GM18861 (cell line): ENCODE measurements at regions not wholly inside any gene's neighbourhood (a gene's known extent, or its start where the extent isn't known, plus 50 kb on each side); places are given as distances from the start of the nearest gene placed in this dataset.
"Not testable (repeated sequence)": the region's sequence is repeated elsewhere in the genome, so short reads cannot be mapped to it uniquely, and the experiment has no call there.

ENCODE experiments used
- ATAC-seq: cut with Tn5 transposase; IDR thresholded peaks from one replicate; pipeline ENCODE4 v1.9.1; 2021; ENCODE audit not compliant: unreplicated experiment

DNA sequence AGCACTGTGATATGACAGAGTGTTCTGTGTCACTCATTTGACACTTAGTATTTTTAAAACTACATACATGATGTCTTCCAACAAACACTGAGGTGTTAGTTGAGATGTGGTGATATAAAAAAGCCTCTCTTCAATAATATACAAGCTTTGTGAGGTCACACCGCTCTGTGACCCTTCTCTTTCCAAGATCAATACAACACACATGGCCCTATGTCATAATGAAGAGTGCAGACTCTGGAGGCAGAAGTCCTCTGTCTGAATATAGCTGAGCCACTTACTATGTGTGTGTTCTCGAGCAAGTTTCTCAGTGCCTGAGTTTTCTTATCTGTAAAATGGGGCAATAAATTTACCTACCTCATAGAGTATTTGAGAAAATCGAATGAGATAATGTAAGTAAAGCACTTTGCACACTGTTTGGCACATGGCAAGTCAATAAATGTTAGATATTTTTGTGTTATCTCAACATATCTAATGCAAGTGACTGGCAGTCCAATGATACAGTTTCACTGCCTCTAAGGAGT, 499.0 kb upstream of the MARCKS start:
- no peak for ATAC-seq

DNA sequence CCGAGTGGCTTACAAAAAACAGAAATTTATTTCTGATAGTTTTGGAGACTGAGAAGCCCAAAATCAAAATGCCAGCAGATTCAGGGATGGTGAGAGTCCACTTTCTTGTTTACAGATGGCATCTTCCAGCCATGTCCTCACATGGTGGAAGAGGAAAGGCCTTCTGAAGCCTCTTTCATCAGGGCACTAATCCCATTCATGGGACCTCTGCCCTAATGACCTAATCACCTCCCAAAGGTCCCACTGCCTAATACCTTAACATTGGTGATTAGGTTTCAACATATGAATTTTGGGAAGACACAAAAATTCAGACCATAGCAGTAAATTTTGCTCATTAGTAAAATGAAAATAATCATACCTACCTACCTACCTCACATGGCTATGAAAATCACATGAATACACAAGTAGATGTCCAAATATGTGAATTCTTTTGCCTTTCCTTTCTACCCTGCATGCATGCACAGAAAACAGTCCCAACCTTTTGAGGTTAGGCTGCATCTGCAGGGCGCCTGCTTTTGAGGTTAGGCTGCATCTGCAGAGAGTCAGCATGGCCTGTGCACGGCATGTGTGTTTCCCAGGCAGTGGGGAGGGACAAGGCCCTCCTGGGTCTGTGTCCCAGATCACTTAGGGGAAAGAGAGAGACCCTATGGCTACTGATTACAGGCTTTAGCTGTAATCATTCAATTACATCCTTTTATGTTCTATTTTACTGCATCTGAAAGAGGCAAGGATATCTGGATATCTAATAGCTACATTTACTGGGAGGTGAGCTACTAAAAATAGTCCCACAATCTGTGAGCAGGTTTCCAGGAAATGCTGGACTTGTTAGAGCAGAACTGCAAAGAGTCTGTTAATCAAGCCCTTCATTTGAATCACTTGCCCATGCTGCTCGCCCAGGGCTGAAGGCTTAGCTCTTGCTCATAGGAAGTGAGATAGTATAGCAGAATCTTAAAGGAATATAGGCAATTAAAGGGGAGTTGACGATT, 497.7 kb upstream of the MARCKS start:
- ATAC-seq = no peak

DNA sequence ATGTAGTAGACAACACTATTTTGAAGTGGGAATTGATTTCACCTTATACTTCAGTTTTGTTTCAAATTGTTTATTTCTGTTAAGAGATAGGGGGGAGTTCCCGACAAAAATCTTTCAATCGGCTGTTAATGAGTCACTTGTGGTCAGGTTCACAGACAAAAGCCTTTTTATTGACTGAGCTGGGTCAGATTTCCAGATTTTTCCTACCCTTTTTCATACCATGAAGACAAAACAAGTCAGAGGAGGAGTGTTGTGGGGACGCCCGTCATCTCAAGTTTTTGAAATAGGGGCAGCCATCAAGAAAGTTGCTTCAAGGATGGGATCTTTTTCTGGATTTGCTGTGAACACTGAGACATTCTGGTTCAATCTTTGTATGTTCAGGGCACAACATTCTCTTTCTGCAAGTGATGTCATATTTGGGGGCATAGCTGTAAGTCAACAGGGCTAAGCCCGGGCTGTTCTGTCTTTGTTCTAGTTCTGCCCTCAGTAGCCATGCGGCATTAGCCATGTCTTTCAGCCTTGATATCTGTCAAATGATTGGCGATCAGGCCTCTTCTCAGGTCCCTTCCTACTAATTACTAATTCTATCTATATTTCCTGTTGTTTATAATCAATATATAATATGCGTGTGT, 496.0 kb upstream of the MARCKS start:
- peak; percentile 55 for ATAC-seq

DNA sequence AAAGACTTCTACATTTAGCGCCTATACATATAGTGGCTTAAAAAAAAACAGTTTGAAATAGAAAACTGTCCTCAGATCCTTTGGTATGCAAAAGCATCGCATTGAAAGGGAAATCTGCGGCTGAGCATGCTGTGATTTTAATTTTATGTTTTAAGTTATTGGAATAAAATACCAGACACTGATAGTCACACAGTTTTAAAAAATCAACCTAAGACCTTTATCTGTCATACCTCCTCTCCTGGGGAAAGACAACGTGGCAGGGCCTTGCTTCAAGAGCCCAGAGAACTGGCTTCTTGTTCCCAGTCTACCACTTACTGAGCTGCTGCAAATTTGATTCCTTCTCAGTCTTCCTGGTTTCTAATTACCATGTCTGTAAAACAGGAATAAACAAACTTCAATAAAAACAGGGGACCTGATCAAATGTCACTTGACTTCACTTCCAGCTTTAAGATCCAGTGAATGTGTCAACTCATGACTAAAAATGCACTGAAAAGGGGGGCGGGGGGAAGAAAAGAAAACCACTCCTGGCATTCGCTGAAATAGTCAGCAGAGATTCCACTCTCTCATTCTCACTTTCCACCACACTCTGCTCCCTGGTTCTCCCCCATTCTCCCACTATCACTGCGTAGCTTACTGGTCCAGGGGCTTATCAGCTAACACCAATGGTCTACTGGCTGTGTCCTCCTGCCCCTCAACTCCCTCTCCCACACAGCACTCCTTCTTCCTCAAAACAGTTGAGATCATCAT, 494.7 kb upstream of the MARCKS start:
- no peak for ATAC-seq

DNA sequence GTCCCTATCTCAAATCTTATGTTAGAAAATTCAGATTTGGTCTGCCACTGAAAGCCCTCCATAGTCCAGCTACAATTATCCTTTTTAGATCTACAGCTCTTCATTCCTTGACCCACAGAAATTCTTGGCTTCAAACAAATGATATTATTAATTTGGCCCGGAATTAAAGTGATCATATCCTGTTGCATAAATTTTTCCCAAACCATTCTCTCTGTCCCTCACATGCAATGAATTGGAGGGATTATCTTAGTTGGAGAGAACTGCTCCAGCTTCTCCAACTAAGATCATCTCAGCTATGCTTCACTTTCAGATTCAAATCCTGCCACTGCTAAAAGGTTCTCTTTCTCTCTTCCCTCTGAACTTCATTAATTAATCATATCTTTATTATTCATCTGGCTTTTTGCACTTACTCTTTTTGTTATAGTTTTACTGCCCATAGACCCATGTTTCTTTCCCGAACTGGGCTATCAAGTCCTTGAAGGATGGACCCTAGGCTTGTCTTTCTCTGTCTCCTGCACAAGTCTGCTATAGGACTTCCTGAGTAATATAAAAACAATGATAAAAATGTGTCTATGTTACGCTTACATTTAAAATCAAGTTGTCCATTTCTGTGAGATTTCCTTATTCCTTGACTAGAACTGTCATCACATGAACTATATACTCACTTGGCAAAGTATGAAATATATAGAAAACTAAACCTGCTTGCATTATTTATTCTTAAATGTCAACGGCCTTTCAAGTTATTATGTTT, 493.9 kb upstream of the MARCKS start:
- ATAC-seq = no peak

DNA sequence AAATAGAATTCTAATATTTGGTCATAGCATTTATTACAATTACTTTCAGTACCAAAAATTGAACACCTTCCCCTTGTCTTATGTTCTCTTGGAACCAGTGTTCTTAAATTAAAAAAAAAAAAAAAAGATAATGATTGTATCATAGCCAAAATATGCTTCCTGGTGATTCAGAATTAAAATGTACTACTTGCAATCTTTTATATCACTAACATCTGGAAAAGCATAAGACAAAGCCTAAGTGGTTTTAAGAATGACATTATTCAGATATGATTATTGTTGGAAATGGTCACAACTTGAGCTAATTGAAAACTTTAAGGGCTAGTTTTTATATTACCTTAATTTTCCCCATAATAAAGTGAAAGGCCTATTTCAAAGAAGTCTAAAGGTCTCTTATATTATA, 493.3 kb upstream of the MARCKS start:
- no peak for ATAC-seq

DNA sequence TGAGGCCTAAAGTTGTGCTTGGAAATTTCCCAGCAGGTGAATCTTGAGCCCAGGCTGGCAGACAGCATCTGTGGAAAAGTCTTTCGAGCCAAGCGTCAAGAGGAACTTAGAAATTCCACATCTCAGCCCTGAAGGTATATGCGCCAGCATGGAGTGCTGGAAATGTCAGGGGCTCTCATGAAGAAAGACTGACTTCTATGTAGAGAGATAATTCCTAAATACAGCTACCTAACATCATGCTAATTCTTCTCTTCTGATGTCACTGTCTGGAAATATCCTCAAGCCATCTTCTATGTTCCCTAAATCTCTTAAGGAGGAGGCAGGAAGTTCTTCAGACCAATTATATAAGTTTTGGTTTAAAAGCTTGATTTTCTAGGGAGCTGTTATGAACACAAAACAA, 492.4 kb upstream of the MARCKS start:
- no peak for ATAC-seq

DNA sequence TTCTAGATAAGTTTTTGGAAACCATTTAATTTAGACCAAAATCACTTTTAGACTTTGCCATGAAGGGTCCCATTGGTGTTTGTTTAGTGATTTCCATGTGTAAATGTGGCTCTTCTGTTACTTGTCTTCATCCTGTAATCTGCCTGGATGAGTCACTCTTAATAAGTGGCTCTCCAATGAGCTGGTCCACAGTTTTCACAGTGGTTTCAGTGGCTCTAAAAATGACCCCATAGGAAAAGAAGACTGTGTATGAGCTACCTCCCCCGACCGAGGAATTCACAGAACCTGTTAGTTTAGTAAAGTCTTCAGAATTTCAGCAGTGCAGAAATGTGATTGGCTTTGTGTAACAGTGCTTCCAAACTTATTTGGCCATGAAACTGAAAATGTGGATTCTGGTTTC, 492.0 kb upstream of the MARCKS start:
- ATAC-seq = no peak

DNA sequence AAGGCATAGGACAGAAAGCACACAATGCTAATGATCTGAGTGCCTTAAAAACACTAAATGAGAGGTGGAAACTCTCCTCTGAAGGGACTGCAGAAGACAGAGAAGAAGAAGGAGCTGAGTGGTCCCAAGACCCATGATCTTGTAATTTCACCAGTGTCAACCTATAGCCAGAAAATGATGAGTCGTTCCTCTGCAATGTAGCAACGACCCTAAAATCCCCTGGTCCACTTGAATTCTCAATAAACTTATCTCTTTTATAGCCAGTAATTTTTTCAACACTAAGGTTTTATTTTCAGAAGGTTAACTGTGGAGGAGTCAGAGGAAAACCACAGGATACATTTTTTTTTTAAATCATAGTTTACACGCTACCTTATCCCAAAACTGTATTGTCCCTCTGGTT, 490.6 kb upstream of the MARCKS start:
- no peak for ATAC-seq

DNA sequence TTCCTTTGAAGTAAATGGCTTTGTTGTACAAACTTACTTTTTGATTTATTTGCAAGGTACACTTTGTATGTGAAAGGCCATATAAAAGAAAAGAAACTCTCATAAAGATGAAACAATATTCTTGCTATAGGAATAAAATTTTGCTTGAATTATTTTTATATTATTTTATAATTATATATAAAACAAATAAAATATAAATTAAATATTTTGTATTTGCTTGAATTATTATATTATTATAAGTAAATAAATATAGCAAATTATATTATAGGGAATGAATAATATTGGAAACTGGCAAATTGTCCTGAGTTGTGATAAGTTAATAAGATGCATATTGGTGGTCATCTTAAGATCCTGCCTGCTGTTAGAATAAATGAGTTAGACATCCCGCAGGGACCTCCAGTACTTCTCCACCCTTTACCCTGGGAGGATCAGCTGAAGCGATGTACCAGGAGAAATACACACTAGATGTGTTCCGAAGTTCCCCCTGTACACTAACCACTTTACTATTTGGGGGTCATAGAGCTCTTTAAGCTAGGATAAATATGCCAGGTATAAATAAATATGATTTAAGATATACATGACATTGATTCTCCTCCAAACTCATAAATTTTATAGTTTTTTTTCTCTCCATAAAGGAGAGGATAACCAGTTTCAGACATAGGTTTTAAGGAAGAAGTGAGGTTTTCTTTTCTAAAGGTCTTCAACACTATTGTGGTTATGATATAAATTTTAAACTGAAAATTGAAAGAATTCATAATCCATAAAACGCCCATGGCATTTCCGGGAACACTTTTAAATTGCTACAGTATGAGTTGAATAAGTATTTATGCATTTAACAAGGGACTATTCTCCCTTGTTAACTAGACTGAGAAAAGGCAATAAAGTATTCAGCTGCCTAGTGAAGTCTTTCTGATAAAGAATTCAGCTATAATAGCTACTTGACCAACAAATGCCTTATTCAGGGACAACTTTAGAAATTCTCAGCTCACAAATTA, 486.3 kb upstream of the MARCKS start:
- no peak for ATAC-seq

DNA sequence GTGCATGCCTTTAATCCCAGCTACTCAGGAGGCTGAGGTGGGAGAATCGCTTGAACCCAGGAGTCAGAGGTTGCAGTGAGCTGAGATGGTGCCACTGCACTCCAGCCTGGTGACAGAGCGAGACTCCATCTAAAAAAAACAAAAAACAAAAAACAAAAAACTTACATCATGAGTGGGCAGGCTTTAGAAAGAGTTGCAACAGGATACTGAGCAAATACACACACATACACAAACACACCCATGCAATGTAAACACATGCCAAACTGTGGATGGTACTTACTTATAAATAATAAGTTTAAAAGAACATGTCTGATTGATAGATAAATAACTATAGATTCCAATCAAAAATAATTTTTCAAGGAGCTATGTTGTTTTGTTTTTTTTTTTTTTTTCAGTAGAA, 481.7 kb upstream of the MARCKS start:
- not testable (repeated sequence) for ATAC-seq

DNA sequence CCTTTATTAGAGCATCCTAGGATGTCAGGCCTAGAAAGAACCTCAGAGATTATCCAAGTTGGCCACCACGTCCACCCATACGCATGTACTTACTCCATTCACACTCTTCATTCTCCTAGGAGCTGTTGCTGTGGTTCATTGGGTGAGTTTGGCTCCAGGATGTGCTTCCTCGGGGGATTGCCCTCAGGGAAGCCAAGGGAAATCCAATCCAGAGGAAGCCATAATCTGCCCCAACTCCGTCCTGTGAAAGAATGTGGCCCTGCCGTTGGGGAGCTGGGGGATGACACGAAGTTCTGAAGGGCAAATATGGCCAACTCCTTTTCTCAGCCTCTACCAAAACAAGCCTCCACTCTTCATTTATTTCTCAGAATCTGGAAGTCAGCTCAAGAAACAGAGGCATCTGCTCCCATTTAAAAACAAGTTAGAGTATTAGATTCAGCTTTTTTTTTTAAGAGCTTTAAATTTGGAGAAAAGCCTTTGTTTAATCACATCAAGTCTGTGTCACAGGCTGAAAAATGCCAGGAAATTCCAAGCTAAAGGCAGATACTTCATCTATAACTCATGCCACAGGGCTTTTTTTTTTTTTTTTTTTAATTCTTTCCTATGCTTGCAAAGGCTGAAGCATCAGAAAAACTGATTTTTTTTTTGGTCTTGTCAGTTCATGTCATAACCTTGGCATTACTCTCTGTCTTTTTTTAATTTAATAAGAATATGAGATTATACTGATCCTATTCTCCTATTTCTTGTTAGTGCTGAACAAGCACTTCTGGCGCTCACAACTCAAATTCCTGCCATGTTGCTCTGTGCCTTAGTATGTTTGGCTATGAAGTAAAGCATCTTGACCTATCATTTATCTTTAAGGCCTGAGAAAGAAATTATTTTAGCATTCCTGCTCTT, 480.9 kb upstream of the MARCKS start:
- ATAC-seq = no peak

DNA sequence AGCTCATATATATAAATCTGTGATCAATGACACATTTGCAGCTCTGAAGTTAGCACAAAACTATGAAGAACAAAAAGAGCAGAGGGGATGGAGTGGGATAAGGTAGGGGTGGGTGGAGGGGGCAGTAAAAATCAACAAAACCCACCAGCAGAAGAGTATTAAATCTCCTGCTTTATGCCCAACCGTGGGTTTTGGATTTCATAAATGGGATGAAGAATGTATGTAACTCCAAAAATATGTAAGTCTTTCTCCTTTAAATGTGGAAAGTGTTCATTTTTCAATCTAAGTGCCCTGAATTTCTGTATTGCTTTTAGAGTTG, 480.3 kb upstream of the MARCKS start:
- no peak for ATAC-seq

DNA sequence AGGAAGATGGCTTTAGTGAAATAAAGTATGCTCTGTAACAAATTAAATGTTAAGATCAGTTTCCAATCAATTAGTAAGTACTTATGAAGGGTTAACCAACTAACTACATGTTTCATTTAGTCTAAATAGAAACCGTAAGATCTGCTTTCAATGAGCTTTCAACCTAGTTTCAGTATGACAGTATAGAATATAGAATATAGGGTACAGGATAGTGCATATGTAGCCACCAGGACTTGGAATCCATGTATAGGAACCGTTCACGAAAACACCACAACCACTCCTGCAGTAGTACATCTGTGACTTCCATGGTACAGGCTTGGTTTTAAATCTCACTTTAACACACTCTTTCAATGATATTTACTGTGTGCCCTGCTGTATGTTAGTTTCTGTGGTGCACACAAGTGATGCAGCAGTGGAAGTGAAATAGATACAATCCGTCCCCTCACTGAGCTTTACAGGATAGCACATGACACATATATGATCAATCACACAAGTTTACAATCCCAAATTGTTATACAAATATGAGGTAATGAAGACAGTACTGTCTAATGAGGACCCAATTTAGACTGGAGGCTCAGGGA, 479.7 kb upstream of the MARCKS start:
- peak; percentile 47 for ATAC-seq

DNA sequence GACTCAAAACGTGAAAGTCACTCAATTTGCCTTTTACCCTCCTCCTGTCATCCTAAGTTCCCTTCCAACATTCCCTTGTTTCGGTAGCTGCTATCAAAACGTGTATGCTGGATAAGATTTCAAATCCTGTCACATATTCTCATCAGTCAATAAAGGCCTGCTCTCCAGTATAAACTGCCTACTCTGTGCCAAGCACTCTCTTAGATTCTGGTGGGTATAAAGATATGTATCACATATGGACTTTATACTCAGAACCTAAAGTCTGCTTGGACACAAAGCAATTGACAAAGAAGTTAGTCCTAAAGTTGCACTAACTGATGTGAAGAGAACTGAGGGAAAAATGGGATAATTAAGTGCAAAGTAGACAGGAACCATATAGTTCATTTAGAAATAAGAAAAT, 476.6 kb upstream of the MARCKS start:
- no peak for ATAC-seq

DNA sequence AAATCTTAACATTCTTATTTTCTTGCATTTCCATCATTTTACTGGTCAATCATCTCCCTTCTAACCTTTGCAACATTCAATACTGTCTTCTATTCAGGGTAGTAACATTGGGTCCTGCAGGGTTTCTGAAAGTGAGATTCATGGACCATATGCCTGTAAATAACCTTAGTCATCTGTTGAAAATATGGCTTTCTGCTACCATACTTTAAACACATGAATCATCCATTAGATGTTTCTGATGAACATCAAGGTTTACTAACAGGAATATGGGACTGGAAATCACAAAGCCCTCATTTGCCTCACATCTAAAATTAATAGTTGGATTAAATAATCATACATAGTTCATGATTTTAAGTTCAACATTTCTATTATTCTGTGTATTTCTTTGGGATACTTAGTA, 475.9 kb upstream of the MARCKS start:
- ATAC-seq = no peak

DNA sequence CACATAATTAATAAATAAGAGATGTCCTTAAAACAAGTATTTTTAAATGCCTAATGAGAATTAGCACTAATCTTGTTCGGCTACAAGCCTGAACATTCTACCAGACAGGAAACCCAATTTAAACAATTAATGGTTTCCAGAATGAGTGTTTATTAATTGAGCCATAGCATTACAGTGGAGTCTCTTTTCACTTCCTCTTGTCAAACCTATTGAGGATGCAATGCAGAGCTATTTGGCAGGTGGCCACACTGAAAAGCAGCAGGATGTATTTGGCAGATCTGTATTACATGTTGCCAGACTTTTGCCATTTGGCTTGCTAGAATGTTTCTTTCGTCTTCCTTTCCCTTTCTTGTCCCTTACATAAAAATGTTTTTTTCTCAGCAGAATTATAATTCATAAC, 475.2 kb upstream of the MARCKS start:
- ATAC-seq = peak; percentile 92

DNA sequence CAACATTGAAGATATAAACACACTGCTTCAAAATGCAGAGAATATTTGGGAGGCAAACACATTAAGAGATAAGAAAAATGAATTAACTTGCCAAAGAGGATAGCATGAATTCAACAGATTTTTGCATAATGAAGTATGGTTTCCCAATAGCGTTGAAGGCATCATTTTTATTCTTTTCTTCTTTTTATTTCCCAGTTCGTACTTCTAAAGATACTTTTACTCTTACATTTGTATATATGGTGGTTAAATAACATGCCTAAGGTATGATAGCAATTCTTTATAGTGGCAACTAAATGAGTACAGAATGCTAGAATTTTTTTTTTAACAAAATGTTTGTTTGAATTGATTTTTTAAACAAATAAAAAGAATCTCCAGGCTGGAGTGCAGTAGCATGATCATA, 473.4 kb upstream of the MARCKS start:
- no peak for ATAC-seq
